Nephron progenitor cell (in vitro differentiated cells): ENCODE measurements at regions not wholly inside any gene's neighbourhood (a gene's known extent, or its start where the extent isn't known, plus 50 kb on each side); places are given as distances from the start of the nearest gene placed in this dataset.

Experiments used
- DNase-seq: peaks from one replicate; pipeline ENCODE4 v3.0.0; 2021
- H3K27ac Mint-ChIP-seq: 2 replicates; pipeline ENCODE4 v1.8.0; 2021; ENCODE audit warnings: mild to moderate bottlenecking, moderate library complexity, mixed read lengths
- H3K27me3 Mint-ChIP-seq: 2 replicates; pipeline ENCODE4 v1.8.0; 2021; ENCODE audit warnings: mild to moderate bottlenecking, low read depth, mixed read lengths; ENCODE audit not compliant: poor library complexity
- H3K36me3 Mint-ChIP-seq: 2 replicates; pipeline ENCODE4 v1.8.0; 2021; ENCODE audit warnings: low read depth, mixed read lengths
- H3K4me1 Mint-ChIP-seq: 2 replicates; pipeline ENCODE4 v1.8.0; 2021; ENCODE audit warnings: mixed read lengths
- H3K4me3 Mint-ChIP-seq: 2 replicates; pipeline ENCODE4 v1.8.0; 2021; ENCODE audit warnings: mild to moderate bottlenecking, moderate library complexity, mixed read lengths
- H3K9me3 Mint-ChIP-seq: 2 replicates; pipeline ENCODE4 v1.8.0; 2021; ENCODE audit warnings: mild to moderate bottlenecking, moderate library complexity, mixed read lengths
- CTCF ChIP-seq: fragments of 200-600 bp; sonication (generic); IDR thresholded peaks from 2 replicates; pipeline ENCODE4 v1.5.0; 2021; ENCODE audit warnings: antibody characterized with exemption

GRCh38 chr3:150202711-150203110 lies 205.4 kb upstream of the TSC22D2 start:
- Mint-ChIP-seq H3K4me3 (no peak overlapping the region), H3K9me3 (no peaks in the 10 kb centered on the region), H3K27ac (no peak overlapping the region), H3K27me3 (no peaks in the 10 kb centered on the region), H3K36me3 (no peaks in the 10 kb centered on the region), H3K4me1 (no peaks in the 10 kb centered on the region)
- no peak for TF ChIP-seq CTCF
- DNase-seq = no peak

- no peak for TF ChIP-seq CTCF
- no peaks in the 10 kb centered on the region for H3K4me1 Mint-ChIP-seq
- no peak overlapping the region for H3K4me3 Mint-ChIP-seq
- DNase-seq = no peak
- no peaks in the 10 kb centered on the region for H3K27me3 Mint-ChIP-seq
- H3K27ac Mint-ChIP-seq = no peak overlapping the region
- H3K9me3 Mint-ChIP-seq = peaks cover 2% of the 10 kb centered on the region
- H3K36me3 Mint-ChIP-seq = no peaks in the 10 kb centered on the region
These were observed 213.1 kb upstream of the TSC22D2 start for GRCh38 chr3:150194957-150195356.

GRCh38 chr3:150194513-150194912 lies 213.6 kb upstream of the TSC22D2 start:
- Mint-ChIP-seq H3K27me3 (no peaks in the 10 kb centered on the region), H3K4me1 (no peaks in the 10 kb centered on the region)

DNA sequence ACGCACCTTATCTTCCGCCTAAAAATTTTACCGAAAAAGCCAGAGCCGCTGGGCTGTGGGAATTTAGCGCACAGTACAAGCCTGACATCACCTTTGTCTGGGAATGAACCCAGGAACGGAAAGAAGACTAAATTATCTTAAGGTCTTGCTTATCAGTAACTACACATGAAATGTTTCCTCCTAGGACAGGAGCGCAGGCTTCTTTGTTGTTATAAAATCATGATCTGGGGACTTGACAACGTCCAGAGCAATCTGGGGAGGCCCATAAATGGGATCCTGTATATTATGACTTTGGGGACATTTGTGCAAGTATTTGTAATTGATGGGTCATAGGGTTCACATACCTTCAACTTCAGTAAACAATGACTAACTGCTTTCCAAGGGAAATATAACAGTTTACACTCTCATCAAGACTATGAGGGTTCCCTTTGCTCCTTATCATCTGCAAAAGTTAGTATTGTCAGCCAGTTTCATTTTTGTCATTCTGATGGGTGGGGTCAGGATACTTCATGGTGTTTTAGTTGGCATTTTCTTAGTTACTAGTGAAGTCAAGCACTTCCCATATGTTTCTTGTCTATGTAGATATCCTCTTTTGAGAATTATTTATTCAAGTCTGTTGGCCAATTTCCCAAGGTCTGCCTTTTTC lies 213.9 kb upstream of the PFN2 start:
- Mint-ChIP-seq H3K27ac (no peak overlapping the region), H3K36me3 (no peaks in the 10 kb centered on the region), H3K9me3 (peaks cover 43% of the 10 kb centered on the region), H3K27me3 (no peaks in the 10 kb centered on the region), H3K4me1 (no peaks in the 10 kb centered on the region), H3K4me3 (no peak overlapping the region)
- DNase-seq = no peak
- TF ChIP-seq CTCF = no peak

More at GRCh38 chr3:150194513-150194912, 213.6 kb upstream of the TSC22D2 start:
- Mint-ChIP-seq H3K27ac (no peak overlapping the region), H3K4me3 (no peak overlapping the region), H3K36me3 (no peaks in the 10 kb centered on the region), H3K9me3 (peaks cover 6% of the 10 kb centered on the region)
- TF ChIP-seq CTCF = no peak
- no peak for DNase-seq

GRCh38 chr3:150183678-150184425 lies 213.2 kb upstream of the PFN2 start:
- no peak overlapping the region for H3K4me3 Mint-ChIP-seq
- H3K27me3 Mint-ChIP-seq = no peaks in the 10 kb centered on the region
- H3K4me1 Mint-ChIP-seq = no peaks in the 10 kb centered on the region
- H3K27ac Mint-ChIP-seq = no peak overlapping the region
- peak; percentile 68 for DNase-seq
- no peaks in the 10 kb centered on the region for H3K36me3 Mint-ChIP-seq
- peaks cover 36% of the 10 kb centered on the region for H3K9me3 Mint-ChIP-seq
- peak; percentile 54 for TF ChIP-seq CTCF

- Mint-ChIP-seq H3K4me3 (no peak overlapping the region), H3K36me3 (no peaks in the 10 kb centered on the region), H3K27me3 (no peaks in the 10 kb centered on the region), H3K9me3 (peaks cover 11% of the 10 kb centered on the region), H3K4me1 (no peaks in the 10 kb centered on the region), H3K27ac (no peak overlapping the region)
- no peak for DNase-seq
- no peak for TF ChIP-seq CTCF
These were observed 209.6 kb upstream of the PFN2 start for GRCh38 chr3:150180334-150180733.
